Midbrain (tissue), 1 donor: ENCODE measurements at regions not wholly inside any gene's neighbourhood (a gene's known extent, or its start where the extent isn't known, plus 50 kb on each side); places are given as distances from the start of the nearest gene placed in this dataset.

ENCODE experiments used
- DNase-seq: peaks from one replicate; lab custom pipeline; 2025; lab: John Stamatoyannopoulos, UW

DNA sequence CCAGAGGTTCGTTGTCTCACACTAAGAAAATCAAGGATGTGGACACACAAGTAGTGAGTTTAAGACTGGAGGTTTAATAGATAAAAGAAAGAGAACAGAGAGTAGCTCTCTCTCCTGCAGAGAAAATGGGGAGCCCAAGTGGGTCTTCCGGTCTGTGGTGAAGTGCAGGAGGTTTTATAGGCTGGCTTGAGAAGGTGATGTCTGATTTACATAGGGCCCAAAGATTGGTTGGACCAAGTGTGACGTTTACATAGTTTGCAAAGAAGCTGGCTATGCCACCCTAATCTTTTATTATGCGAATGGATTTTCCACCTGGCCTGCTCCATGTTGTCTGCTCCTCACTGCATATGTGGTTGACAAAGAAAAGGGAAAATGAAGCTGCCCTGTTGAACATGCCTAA is 430.4 kb upstream of the TRIB2 start:
- DNase-seq: no peak

DNA sequence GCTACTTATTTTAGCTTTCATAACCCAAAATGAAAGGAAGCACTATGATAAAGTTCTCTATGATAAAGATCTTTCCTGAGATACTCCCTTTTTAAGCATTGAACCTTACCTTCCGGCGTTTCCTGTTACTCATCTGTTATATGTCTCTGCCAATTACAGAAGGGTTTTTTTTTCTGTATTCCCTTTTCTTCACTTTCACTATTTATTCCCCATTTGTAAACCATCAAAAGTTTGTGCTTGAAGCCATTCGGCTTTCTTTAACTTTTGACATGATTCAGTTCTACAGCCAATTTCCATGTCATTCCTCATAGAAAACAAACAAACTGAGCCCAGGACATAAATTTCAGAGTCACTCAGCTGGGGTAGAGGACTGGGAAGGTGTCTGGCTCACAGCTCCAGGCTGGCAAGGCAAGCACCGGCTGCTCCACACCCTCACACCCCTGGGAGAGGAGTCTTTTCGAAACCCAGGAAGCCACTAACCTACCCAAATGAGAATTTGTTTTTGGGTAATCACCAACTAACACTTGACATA is 429.4 kb upstream of the TRIB2 start:
- DNase-seq: no peak

DNA sequence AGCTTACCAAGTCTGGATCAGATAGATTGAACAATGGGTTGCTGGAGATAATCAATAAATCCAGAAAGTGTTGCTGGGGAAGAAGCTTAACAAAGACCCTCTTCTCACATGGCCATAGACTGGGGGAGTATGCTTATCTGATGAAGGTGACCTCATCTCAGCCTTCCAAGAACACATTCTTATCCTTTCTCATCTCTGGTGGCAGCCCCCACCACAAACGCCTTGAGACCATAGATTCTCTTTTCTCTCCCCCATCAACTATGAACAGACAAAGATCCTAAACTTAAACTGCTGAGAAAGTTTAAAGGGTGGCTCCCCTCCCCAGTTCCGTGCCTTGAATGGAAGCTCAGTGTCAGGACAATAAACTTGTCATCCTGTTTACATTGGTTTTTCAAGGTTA is 428.7 kb upstream of the TRIB2 start:
- DNase-seq: no peak

DNA sequence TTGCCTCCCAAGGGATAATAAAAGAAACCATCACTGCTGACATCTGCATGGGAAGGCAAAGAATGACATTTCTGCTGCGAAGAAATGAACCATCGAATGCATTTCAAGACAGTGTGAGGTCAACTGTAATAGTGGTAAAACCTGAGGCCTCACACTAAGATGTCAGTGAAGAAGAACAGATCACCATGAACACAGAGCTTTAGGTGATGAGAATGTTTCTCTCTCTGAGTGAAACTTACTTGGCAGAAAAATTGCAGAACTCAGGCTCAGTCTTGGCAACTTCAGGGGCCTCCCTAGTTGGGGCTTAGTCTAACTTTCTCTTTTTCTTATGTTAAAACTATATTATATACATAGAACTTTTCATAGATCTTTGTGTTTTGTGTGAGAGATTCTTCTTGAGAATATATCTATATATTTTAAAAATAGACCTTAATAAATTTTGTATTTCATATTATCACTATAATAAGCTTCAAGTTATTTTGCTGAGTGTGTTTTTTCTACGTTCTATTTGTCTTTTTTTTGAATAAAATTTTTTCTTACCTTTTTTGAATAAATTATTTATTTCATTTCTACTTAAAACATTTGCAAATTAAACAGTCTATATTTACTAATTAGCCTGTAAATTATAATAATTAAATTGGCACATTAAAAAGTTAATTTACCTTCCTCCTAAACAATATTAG is 427.5 kb upstream of the TRIB2 start:
- DNase-seq: no peak

GRCh38 chr2:12291303-12291702 is 425.4 kb upstream of the TRIB2 start:
- DNase-seq: no peak

DNA sequence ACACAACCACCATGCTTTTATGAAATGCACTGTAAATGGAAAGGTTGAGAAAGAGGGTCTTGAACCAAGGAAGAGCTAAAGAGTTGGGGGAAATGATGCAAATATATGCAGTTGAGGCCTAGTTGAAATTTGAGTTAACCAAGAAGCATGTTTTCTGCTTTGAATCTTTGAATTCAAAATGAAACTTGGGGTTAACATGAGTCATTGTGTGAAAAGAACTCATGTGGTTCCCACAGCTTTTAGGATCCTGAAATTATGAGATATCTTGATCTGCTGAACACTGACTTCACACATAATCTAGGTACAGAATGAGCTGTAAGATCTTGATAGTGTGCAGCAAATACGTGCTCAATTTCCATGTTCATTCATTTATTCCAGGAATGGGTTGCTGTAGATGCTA is 422.9 kb upstream of the TRIB2 start:
- no peak for DNase-seq

- DNase-seq: no peak
These were observed 420.7 kb upstream of the TRIB2 start for GRCh38 chr2:12295856-12296519.

- DNase-seq: no peak
These were observed 419.8 kb upstream of the TRIB2 start for GRCh38 chr2:12296915-12297314.

GRCh38 chr2:12298352-12298751 is 418.4 kb upstream of the TRIB2 start:
- DNase-seq: no peak

DNA sequence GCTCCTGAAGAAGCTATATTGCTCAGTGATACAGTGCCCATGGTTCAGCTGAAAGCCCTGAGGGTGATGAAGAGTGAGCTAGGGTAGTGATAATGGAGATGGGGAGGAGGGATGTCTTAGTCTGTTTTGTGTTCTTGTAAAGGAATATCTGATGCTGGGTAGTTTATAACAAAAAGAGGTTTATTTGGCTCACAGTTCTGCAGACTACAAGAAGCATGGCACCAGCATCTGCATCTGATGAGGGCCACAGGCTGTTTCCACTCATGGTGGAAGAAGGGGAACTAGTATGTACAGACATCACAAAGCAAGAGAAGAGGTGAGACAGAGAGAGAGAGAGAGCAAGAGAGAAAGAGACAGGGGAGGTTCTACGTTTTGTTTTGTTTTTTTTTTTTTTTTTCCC is 417.3 kb upstream of the TRIB2 start:
- no peak for DNase-seq

DNA sequence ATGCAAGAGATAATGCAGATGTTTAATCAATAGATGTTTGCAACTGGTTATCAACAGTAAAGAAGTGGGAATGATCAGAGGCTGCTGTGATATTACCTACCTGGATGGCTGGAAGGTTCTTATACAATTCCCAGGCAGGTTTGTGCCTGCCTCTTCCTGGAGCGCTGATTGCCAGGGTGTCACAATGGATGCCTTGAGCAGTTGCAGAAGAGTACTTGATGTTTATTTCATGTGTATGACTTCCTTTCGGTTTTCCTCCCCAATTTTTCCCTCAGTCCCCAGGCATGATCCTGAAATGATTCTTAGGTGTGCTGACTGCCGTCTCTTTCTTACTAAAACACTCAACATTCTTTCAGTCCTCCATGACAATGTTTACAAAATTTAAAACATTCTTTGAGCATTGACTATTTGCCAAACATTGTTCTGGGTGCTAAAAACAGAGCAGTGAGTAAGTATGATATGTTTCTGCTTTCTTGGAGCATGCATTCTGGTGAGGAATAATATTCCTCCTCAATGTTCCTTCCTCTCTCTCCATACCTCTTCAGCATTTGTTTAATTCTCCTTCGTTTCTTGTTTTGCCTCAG is 416.6 kb upstream of the TRIB2 start:
- DNase-seq: no peak

- DNase-seq: no peak
These were observed 415.8 kb upstream of the TRIB2 start for GRCh38 chr2:12300927-12301326.

DNA sequence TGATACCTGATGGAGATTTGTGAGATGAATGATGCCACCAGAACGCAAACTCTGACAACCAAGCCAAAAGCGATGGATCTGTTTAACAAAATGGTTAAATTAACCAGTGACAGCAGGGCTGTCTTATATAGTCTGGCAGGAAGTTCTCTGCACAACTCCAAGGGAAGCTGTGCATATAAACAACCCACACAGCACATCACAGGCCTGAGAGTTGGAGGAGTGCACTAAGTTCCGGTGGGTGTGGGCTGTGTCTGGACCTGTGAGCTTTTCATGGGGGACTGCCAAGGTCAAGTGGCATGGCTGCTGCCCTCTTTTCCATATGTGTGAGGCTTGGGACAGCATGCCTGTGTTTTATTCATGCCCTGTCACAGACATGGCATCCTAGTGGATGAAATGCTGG is 414.6 kb upstream of the TRIB2 start:
- DNase-seq: no peak

DNA sequence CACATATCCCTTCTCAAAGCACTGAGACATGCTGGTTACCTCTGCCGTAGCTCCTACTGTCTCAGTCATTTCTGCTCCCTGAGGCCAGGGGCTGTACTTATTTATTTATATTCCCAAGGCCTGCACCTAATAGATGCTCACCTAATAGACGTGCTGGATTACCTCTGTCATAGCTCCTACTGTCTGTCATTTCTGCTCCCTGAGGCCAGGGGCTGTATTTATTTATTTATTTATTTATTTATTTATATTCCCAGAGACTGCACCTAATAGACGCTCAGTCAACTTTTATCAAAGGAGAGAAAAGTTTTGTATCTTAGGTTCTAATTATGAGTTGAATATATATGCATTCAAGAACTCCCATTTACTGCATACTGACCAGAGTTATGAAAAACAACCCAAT is 414.0 kb upstream of the TRIB2 start:
- DNase-seq: no peak

GRCh38 chr2:12303181-12304030 is 413.3 kb upstream of the TRIB2 start:
- DNase-seq: no peak

GRCh38 chr2:12304564-12305171 is 412.1 kb upstream of the TRIB2 start:
- peak; percentile 14 for DNase-seq

DNA sequence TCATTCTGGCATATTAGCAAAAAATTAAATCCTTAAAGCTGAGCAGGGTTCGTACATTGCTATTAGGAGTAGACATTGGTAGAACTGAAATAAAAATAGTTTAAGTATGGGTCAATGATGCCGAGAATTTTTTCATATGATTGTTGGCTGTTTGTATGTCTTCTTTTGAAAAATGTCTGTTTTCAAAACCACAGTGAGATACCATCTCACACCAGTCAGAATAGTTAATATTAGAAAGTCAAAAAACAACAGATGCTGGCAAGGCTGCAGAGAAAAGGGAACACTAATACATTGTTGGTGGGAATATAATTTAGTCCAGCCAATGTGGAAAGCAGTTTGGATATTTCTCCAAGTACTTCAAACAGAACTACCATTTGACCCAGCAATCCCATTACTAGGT is 410.8 kb upstream of the TRIB2 start:
- no peak for DNase-seq

GRCh38 chr2:12310399-12310798 is 406.3 kb upstream of the TRIB2 start:
- no peak for DNase-seq

GRCh38 chr2:12313445-12314126 is 403.1 kb upstream of the TRIB2 start:
- peak; percentile 25 for DNase-seq

GRCh38 chr2:12314127-12314760 is 402.5 kb upstream of the TRIB2 start:
- DNase-seq: no peak

GRCh38 chr2:12315224-12315623 is 401.5 kb upstream of the TRIB2 start:
- DNase-seq: no peak
